H9 (cell line): ENCODE measurements at regions not wholly inside any gene's neighbourhood (a gene's known extent, or its start where the extent isn't known, plus 50 kb on each side); places are given as distances from the start of the nearest gene placed in this dataset.

Experiments used
- DNase-seq: peaks from one replicate; pipeline ENCODE4 v3.0.0-alpha.2; 2017
- H2AFZ ChIP-seq: one replicate; pipeline ENCODE4 v1.6.1; 2013; ENCODE audit warnings: mild to moderate bottlenecking, low read length, control low read depth, moderate library complexity
- H2AK5ac ChIP-seq: 2 replicates; pipeline ENCODE4 v1.6.1; 2013; ENCODE audit warnings: low read length, control low read depth, mixed read lengths; ENCODE audit not compliant: insufficient read length
- H2BK120ac ChIP-seq: one replicate; pipeline ENCODE4 v1.6.1; 2013; ENCODE audit warnings: low read depth, mild to moderate bottlenecking, low read length, control low read depth, inconsistent platforms; ENCODE audit not compliant: poor library complexity, severe bottlenecking
- H2BK12ac ChIP-seq: 2 replicates; pipeline ENCODE4 v1.6.1; 2013; ENCODE audit warnings: low read length, control low read depth, mixed read lengths, low read depth; ENCODE audit not compliant: insufficient read length
- H2BK15ac ChIP-seq: 2 replicates; pipeline ENCODE4 v1.6.1; 2013; ENCODE audit warnings: low read depth, low read length, control low read depth
- H2BK20ac ChIP-seq: one replicate; pipeline ENCODE4 v1.6.1; 2013; ENCODE audit warnings: low read depth, mild to moderate bottlenecking, low read length, control low read depth, inconsistent platforms; ENCODE audit not compliant: poor library complexity, severe bottlenecking
- H2BK5ac ChIP-seq: 2 replicates; pipeline ENCODE4 v1.6.1; 2013; ENCODE audit warnings: low read length, control low read depth, mixed read lengths; ENCODE audit not compliant: insufficient read length
- H3K14ac ChIP-seq: 2 replicates; pipeline ENCODE4 v1.6.1; 2013; ENCODE audit warnings: low read length, control low read depth; ENCODE audit not compliant: insufficient read depth
- H3K18ac ChIP-seq: 2 replicates; pipeline ENCODE4 v1.6.1; 2013; ENCODE audit warnings: low read depth, mild to moderate bottlenecking, mixed read lengths, low read length, control low read depth; ENCODE audit not compliant: insufficient read length
- H3K23ac ChIP-seq: 2 replicates; pipeline ENCODE4 v1.6.1; 2013; ENCODE audit warnings: low read length, control low read depth, mixed read lengths, low read depth; ENCODE audit not compliant: insufficient read length
- H3K23me2 ChIP-seq: 2 replicates; pipeline ENCODE4 v1.6.1; 2013; ENCODE audit warnings: low read depth, mild to moderate bottlenecking, mixed read lengths, low read length, control low read depth; ENCODE audit not compliant: insufficient read length, poor library complexity, severe bottlenecking
- H3K27ac ChIP-seq: 2 replicates; pipeline ENCODE4 v1.5.1; 2013; ENCODE audit warnings: low read length, control low read depth, mixed read lengths, low read depth; ENCODE audit not compliant: insufficient read length
- H3K27me3 ChIP-seq: 2 replicates; pipeline ENCODE4 v1.6.1; 2013; ENCODE audit warnings: low read length, control low read depth, inconsistent platforms; ENCODE audit not compliant: insufficient read depth
- H3K4ac ChIP-seq: 2 replicates; pipeline ENCODE4 v1.6.1; 2013; ENCODE audit warnings: low read depth, mild to moderate bottlenecking, control low read depth, inconsistent platforms, low read length, moderate library complexity
- H3K4me1 ChIP-seq: 2 replicates; pipeline ENCODE4 v1.6.1; 2013; ENCODE audit warnings: low read length, control low read depth, inconsistent platforms; ENCODE audit not compliant: insufficient read depth
- H3K4me2 ChIP-seq: 2 replicates; pipeline ENCODE4 v1.6.1; 2013; ENCODE audit warnings: low read length, control low read depth, mixed read lengths; ENCODE audit not compliant: insufficient read length, insufficient read depth
- H3K56ac ChIP-seq: 2 replicates; pipeline ENCODE4 v1.6.1; 2013; ENCODE audit warnings: low read depth, mild to moderate bottlenecking, mixed read lengths, low read length, control low read depth; ENCODE audit not compliant: insufficient read length
- H3K79me1 ChIP-seq: 2 replicates; pipeline ENCODE4 v1.6.1; 2013; ENCODE audit warnings: low read depth, mild to moderate bottlenecking, moderate library complexity, low read length, control low read depth, inconsistent platforms; ENCODE audit not compliant: insufficient read depth, poor library complexity, severe bottlenecking
- H3K79me2 ChIP-seq: 2 replicates; pipeline ENCODE4 v1.6.1; 2013; ENCODE audit warnings: low read length, control low read depth, inconsistent platforms; ENCODE audit not compliant: insufficient read depth
- H3K9ac ChIP-seq: 2 replicates; pipeline ENCODE4 v1.6.1; 2013; ENCODE audit warnings: low read length, control low read depth, mixed read lengths; ENCODE audit not compliant: insufficient read length; ENCODE audit errors: extremely low read depth
- H3K9me3 ChIP-seq: one replicate; pipeline ENCODE4 v1.6.1; 2013; ENCODE audit warnings: low read depth, low read length, inconsistent platforms; ENCODE audit not compliant: control insufficient read depth
- H3T11ph ChIP-seq: one replicate; pipeline ENCODE4 v1.6.1; 2013; ENCODE audit warnings: mild to moderate bottlenecking, low read length, control low read depth, inconsistent platforms
- H4K20me1 ChIP-seq: one replicate; pipeline ENCODE4 v1.6.1; 2013; ENCODE audit not compliant: control insufficient read depth, insufficient read length, insufficient read depth
- H4K5ac ChIP-seq: 2 replicates; pipeline ENCODE4 v1.6.1; 2013; ENCODE audit warnings: low read depth, mild to moderate bottlenecking, mixed read lengths, low read length, control low read depth; ENCODE audit not compliant: insufficient read length
- H4K8ac ChIP-seq: replicated peaks from 2 replicates; pipeline ENCODE4 v1.6.1; 2013; ENCODE audit warnings: low read length, control low read depth, mixed read lengths, low read depth; ENCODE audit not compliant: insufficient read length
- H4K91ac ChIP-seq: 2 replicates; pipeline ENCODE4 v1.6.1; 2013; ENCODE audit warnings: low read depth, mild to moderate bottlenecking, moderate library complexity, mixed read lengths, low read length, control low read depth; ENCODE audit not compliant: insufficient read length
- H3K27ac Mint-ChIP-seq, 3 experiments: 2 replicates in 2 of 3; 3 replicates in 1 of 3; pipeline ENCODE4 v1.8.0; 2020 to 2021; ENCODE audit warnings: mixed read lengths in 3 of 3, mild to moderate bottlenecking in 1 of 3, moderate library complexity in 1 of 3
- H3K27me3 Mint-ChIP-seq: 2 replicates; pipeline ENCODE4 v1.8.0; 2021; ENCODE audit warnings: low read depth, mild to moderate bottlenecking, moderate library complexity, mixed read lengths
- H3K36me3 Mint-ChIP-seq, 3 experiments: 2 replicates in 2 of 3; 3 replicates in 1 of 3; pipeline ENCODE4 v1.8.0; 2020 to 2021; ENCODE audit warnings: low read depth in 3 of 3, mixed read lengths in 3 of 3; ENCODE audit not compliant: insufficient read depth in 1 of 3
- H3K4me1 Mint-ChIP-seq, 2 experiments: 2 replicates each; pipeline ENCODE4 v1.8.0; 2020; ENCODE audit warnings: mixed read lengths in 2 of 2
- H3K4me3 Mint-ChIP-seq, 2 experiments: 2 replicates in 1 of 2; 3 replicates in 1 of 2; pipeline ENCODE4 v1.8.0; 2020 to 2021; ENCODE audit warnings: mild to moderate bottlenecking in 2 of 2, mixed read lengths in 2 of 2, moderate library complexity in 1 of 2
- H3K9me3 Mint-ChIP-seq, 2 experiments: 2 replicates in 1 of 2; 3 replicates in 1 of 2; pipeline ENCODE4 v1.8.0; 2020; ENCODE audit warnings: mild to moderate bottlenecking in 2 of 2, mixed read lengths in 2 of 2, moderate library complexity in 1 of 2
- WGBS: extraction: QIAGEN DNeasy Blood & Tissue Kit; methylation state at CpG from one replicate; pipeline ENCODE4 v1.1.7; 2013; ENCODE audit warnings: missing lambda C conversion rate, low lambda C conversion rate, mixed read lengths; ENCODE audit not compliant: insufficient read length; ENCODE audit errors: extremely low coverage; 5-methylcytosine and 5-hydroxymethylcytosine counted together
- TF ChIP-seq, protein P1 (sequence below): fragments of 200-600 bp; sonication (generic); conservative IDR thresholded peaks from 3 replicates; pipeline ENCODE4 v1.8.0; 2021; ENCODE audit warnings: antibody characterized with exemption, mild to moderate bottlenecking

DNA sequence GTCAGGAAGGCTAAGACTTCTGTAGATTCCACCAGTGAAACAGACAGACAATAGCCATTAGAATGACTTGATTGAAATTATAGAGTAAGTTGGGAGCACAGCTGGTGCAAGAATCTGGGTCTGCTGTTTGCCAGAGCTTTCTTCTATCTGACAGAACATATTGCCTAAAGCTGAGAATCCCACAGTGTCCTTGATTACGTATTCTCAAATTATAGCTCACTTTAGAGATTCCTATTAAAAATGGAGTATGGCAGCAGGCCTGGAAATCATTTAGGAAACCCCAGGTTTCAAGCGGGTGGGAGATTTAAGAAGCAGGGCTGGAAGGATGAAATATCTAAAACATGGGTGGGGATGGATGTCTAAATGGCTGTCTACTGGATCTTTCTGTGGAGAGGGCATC, 639.7 kb upstream of the CXADR start:
- Histone ChIP-seq H3K27me3 (no peaks in the 10 kb centered on the region), H2BK15ac (no peak overlapping the region), H3T11ph (no peak overlapping the region), H3K4me1 (no peaks in the 10 kb centered on the region), H3K27ac (no peak overlapping the region), H4K91ac (no peak overlapping the region), H3K4ac (no peak overlapping the region), H3K23me2 (no peaks in the 10 kb centered on the region), H3K79me1 (no peaks in the 10 kb centered on the region), H3K14ac (no peak overlapping the region), H2BK12ac (no peak overlapping the region), H2AK5ac (no peak overlapping the region), H3K79me2 (no peaks in the 10 kb centered on the region), H3K56ac (no peak overlapping the region), H3K18ac (no peak overlapping the region), H2AFZ (no peak overlapping the region), H2BK120ac (no peak overlapping the region), H3K4me2 (no peak overlapping the region), H2BK5ac (no peak overlapping the region), H2BK20ac (no peak overlapping the region), H4K5ac (no peak overlapping the region), H4K8ac (no peak overlapping the region), H4K20me1 (no peaks in the 10 kb centered on the region), H3K23ac (no peak overlapping the region), H3K9ac (no peak overlapping the region), H3K9me3 (no peaks in the 10 kb centered on the region)
- Mint-ChIP-seq H3K4me1 (peaks cover 3 to 6% of the 10 kb centered on the region in 2 experiments; a peak in 2 of 4 replicates), H3K36me3 (no peaks in the 10 kb centered on the region), H3K27me3 (no peaks in the 10 kb centered on the region), H3K9me3 (no peaks in the 10 kb centered on the region), H3K4me3 (no peak overlapping the region), H3K27ac (no peak overlapping the region)
- TF ChIP-seq, protein P1, sequence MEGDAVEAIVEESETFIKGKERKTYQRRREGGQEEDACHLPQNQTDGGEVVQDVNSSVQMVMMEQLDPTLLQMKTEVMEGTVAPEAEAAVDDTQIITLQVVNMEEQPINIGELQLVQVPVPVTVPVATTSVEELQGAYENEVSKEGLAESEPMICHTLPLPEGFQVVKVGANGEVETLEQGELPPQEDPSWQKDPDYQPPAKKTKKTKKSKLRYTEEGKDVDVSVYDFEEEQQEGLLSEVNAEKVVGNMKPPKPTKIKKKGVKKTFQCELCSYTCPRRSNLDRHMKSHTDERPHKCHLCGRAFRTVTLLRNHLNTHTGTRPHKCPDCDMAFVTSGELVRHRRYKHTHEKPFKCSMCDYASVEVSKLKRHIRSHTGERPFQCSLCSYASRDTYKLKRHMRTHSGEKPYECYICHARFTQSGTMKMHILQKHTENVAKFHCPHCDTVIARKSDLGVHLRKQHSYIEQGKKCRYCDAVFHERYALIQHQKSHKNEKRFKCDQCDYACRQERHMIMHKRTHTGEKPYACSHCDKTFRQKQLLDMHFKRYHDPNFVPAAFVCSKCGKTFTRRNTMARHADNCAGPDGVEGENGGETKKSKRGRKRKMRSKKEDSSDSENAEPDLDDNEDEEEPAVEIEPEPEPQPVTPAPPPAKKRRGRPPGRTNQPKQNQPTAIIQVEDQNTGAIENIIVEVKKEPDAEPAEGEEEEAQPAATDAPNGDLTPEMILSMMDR, result no peak
- no peak for DNase-seq
- WGBS, result no CpG with 5 or more reads among the region's 2 CpGs
